ENCODE measurements at regions not wholly inside any gene's neighbourhood (a gene's known extent, or its start where the extent isn't known, plus 50 kb on each side); places are given as distances from the start of the nearest gene placed in this dataset.

DNA sequence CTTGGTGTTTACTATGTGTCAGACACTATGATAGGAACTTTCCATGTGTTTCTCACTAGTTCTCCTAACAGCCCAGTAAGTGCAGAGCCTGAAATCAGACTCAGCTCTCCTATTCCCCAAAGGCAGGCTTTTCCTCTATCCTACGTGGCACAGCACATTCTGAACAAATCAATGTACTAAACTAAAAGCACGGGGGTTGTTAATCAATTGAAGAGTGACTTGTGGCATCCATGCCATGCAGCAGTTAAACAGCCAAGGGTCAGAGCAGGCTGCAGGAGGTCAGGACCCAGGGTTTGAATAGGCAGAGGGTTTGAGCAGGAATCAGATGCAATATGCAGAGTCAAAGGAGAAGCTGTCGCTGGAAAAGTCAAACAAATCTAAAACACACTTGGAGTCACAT lies 289.7 kb upstream of the LDB2 start:
- no peak for DNase-seq
- no peaks in the 10 kb centered on the region for H3K36me3 ChIP-seq (ENCODE audit: control insufficient read depth, insufficient read depth, low read length)
- H3K27ac ChIP-seq (ENCODE audit: low read length): no peak overlapping the region
- no peaks in the 10 kb centered on the region for H3K27me3 ChIP-seq (ENCODE audit: control insufficient read depth, insufficient read depth, low read length)
- H3K4me3 ChIP-seq (ENCODE audit: low read length): no peak overlapping the region
- H3K9me3 ChIP-seq (ENCODE audit: control insufficient read depth, low read depth, low read length): no peaks in the 10 kb centered on the region
- no peaks in the 10 kb centered on the region for H3K4me1 ChIP-seq (ENCODE audit: control insufficient read depth, insufficient read depth, low read length)
- 0% methylated on average over 1 of the region's 3 CpGs for WGBS (ENCODE audit: insufficient coverage, low lambda C conversion rate)

DNA sequence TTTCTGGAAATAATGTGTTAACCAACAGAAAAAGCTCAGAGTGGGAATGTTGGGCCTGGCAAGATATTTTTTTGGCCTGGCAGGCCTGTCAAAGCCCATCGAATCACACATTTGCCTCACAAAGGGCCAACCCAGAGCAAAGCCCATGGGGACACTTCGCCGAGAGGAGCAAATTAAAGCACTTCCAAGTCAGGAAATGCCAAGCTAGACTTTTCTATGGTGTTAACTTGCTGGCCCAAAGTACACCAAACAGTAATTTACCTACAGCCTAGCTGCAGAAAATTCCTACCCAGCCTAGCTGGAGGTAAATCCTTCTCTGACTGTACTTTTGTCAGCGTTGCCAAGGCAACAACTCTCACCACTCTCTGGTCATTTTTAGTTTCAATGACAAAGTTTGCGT lies 288.6 kb upstream of the LDB2 start:
- Histone ChIP-seq H3K27ac (ENCODE audit: low read length) (no peak overlapping the region), H3K36me3 (ENCODE audit: control insufficient read depth, insufficient read depth, low read length) (no peaks in the 10 kb centered on the region), H3K9me3 (ENCODE audit: control insufficient read depth, low read depth, low read length) (no peaks in the 10 kb centered on the region), H3K4me1 (ENCODE audit: control insufficient read depth, insufficient read depth, low read length) (no peaks in the 10 kb centered on the region), H3K4me3 (ENCODE audit: low read length) (no peak overlapping the region), H3K27me3 (ENCODE audit: control insufficient read depth, insufficient read depth, low read length) (no peaks in the 10 kb centered on the region)
- no CpG with 5 or more reads among the region's 5 CpGs for WGBS (ENCODE audit: insufficient coverage, low lambda C conversion rate)
- no peak for DNase-seq

DNA sequence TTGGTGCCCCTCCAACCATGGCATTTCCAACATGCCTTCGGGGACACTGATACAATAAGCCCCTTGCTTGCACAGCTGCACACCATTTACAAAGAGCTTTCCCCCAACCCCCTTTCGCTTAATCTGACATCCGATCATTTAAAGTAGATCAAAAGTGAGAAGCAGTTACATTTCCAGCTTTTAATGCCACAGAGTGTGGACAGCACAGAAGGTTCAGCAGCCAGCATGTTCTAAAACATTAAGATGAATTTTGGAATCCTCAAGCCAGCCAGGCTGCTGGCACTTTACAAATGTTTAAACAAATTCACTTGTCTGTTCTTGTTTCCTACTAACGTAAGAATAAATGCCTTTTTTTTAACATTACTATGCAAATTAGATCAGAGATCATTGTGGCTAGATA lies 284.4 kb upstream of the LDB2 start:
- H3K4me3 ChIP-seq (ENCODE audit: low read length): no peak overlapping the region
- DNase-seq: no peak
- no peaks in the 10 kb centered on the region for H3K4me1 ChIP-seq (ENCODE audit: control insufficient read depth, insufficient read depth, low read length)
- H3K27ac ChIP-seq (ENCODE audit: low read length): no peak overlapping the region
- no peaks in the 10 kb centered on the region for H3K9me3 ChIP-seq (ENCODE audit: control insufficient read depth, low read depth, low read length)
- 61% methylated on average over 2 of the region's 4 CpGs for WGBS (ENCODE audit: insufficient coverage, low lambda C conversion rate)
- H3K36me3 ChIP-seq (ENCODE audit: control insufficient read depth, insufficient read depth, low read length): no peaks in the 10 kb centered on the region
- no peaks in the 10 kb centered on the region for H3K27me3 ChIP-seq (ENCODE audit: control insufficient read depth, insufficient read depth, low read length)

DNA sequence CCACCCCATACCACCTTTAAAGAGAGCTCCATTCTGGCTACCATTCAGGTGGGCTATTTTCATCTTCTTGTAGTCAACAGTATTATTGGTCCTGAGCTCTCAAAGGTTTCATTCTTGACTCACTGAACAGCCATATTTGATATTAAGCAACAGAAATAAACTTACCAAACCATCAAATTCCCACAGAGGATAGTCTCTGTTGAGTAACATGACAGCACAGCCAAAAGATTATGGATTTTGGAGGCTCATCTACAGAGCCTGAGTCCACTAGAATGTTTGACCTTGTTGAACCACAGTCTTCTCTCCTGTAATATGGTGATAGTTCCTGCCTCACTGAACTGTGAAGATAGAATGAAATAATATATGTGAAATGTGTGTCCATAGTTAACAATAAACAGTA lies 276.3 kb upstream of the LDB2 start:
- Histone ChIP-seq H3K27ac (ENCODE audit: low read length) (no peak overlapping the region), H3K27me3 (ENCODE audit: control insufficient read depth, insufficient read depth, low read length) (no peaks in the 10 kb centered on the region), H3K4me3 (ENCODE audit: low read length) (no peak overlapping the region), H3K4me1 (ENCODE audit: control insufficient read depth, insufficient read depth, low read length) (no peaks in the 10 kb centered on the region), H3K36me3 (ENCODE audit: control insufficient read depth, insufficient read depth, low read length) (no peaks in the 10 kb centered on the region), H3K9me3 (ENCODE audit: control insufficient read depth, low read depth, low read length) (no peaks in the 10 kb centered on the region)
- no peak for DNase-seq

GRCh38 chr4:17173300-17173699 lies 274.9 kb upstream of the LDB2 start:
- no peak for DNase-seq
- Histone ChIP-seq H3K4me3 (ENCODE audit: low read length) (no peak overlapping the region), H3K4me1 (ENCODE audit: control insufficient read depth, insufficient read depth, low read length) (no peaks in the 10 kb centered on the region), H3K27me3 (ENCODE audit: control insufficient read depth, insufficient read depth, low read length) (no peaks in the 10 kb centered on the region), H3K9me3 (ENCODE audit: control insufficient read depth, low read depth, low read length) (no peaks in the 10 kb centered on the region), H3K27ac (ENCODE audit: low read length) (no peak overlapping the region), H3K36me3 (ENCODE audit: control insufficient read depth, insufficient read depth, low read length) (no peaks in the 10 kb centered on the region)
- WGBS (ENCODE audit: insufficient coverage, low lambda C conversion rate): no CpG with 5 or more reads among the region's 5 CpGs

- Histone ChIP-seq H3K9me3 (ENCODE audit: control insufficient read depth, low read depth, low read length) (no peaks in the 10 kb centered on the region), H3K4me3 (ENCODE audit: low read length) (no peak overlapping the region), H3K4me1 (ENCODE audit: control insufficient read depth, insufficient read depth, low read length) (no peaks in the 10 kb centered on the region), H3K27ac (ENCODE audit: low read length) (no peak overlapping the region), H3K36me3 (ENCODE audit: control insufficient read depth, insufficient read depth, low read length) (no peaks in the 10 kb centered on the region), H3K27me3 (ENCODE audit: control insufficient read depth, insufficient read depth, low read length) (no peaks in the 10 kb centered on the region)
- DNase-seq: no peak
- whole genome bisulfite sequencing (ENCODE audit: insufficient coverage, low lambda C conversion rate): 90% methylated on average over 2 of the region's 2 CpGs
Observed at GRCh38 chr4:17170131-17170530, 271.7 kb upstream of the LDB2 start.

GRCh38 chr4:17169699-17170098 lies 271.3 kb upstream of the LDB2 start:
- Histone ChIP-seq H3K27me3 (ENCODE audit: control insufficient read depth, insufficient read depth, low read length) (no peaks in the 10 kb centered on the region), H3K4me1 (ENCODE audit: control insufficient read depth, insufficient read depth, low read length) (no peaks in the 10 kb centered on the region), H3K27ac (ENCODE audit: low read length) (no peak overlapping the region), H3K36me3 (ENCODE audit: control insufficient read depth, insufficient read depth, low read length) (no peaks in the 10 kb centered on the region), H3K4me3 (ENCODE audit: low read length) (no peak overlapping the region), H3K9me3 (ENCODE audit: control insufficient read depth, low read depth, low read length) (no peaks in the 10 kb centered on the region)
- no peak for DNase-seq
- WGBS (ENCODE audit: insufficient coverage, low lambda C conversion rate): 100% methylated on average over 1 of the region's 1 CpG

GRCh38 chr4:17168571-17168970 lies 270.1 kb upstream of the LDB2 start:
- no peaks in the 10 kb centered on the region for H3K9me3 ChIP-seq (ENCODE audit: control insufficient read depth, low read depth, low read length)
- H3K27ac ChIP-seq (ENCODE audit: low read length): no peak overlapping the region
- no peaks in the 10 kb centered on the region for H3K4me1 ChIP-seq (ENCODE audit: control insufficient read depth, insufficient read depth, low read length)
- no peak for DNase-seq
- no peaks in the 10 kb centered on the region for H3K27me3 ChIP-seq (ENCODE audit: control insufficient read depth, insufficient read depth, low read length)
- H3K4me3 ChIP-seq (ENCODE audit: low read length): no peak overlapping the region
- no peaks in the 10 kb centered on the region for H3K36me3 ChIP-seq (ENCODE audit: control insufficient read depth, insufficient read depth, low read length)
- WGBS (ENCODE audit: insufficient coverage, low lambda C conversion rate): no CpG with 5 or more reads among the region's 1 CpG

DNA sequence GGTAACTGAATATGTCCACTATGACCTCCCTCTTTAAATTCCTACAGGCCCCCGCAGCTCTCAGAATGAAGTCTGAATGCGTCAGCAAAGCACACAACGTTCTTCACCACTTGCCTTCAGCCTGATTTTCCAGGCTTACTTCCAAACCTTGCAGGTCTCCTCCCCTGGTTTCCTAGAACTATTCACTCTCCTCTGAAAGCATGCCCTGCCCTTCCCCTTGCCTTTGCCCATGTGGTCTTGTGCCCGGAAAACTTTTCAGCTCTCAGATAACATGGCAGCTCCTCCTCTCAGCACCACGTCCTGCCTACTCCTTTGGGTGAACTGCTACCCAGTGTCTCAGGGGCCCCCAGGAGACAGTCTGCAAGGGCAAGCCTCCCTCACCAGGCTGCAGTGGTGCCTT lies 268.5 kb upstream of the LDB2 start:
- WGBS (ENCODE audit: insufficient coverage, low lambda C conversion rate): no CpG with 5 or more reads among the region's 5 CpGs
- Histone ChIP-seq H3K27ac (ENCODE audit: low read length) (no peak overlapping the region), H3K9me3 (ENCODE audit: control insufficient read depth, low read depth, low read length) (no peaks in the 10 kb centered on the region), H3K4me1 (ENCODE audit: control insufficient read depth, insufficient read depth, low read length) (no peaks in the 10 kb centered on the region), H3K27me3 (ENCODE audit: control insufficient read depth, insufficient read depth, low read length) (no peaks in the 10 kb centered on the region), H3K4me3 (ENCODE audit: low read length) (no peak overlapping the region), H3K36me3 (ENCODE audit: control insufficient read depth, insufficient read depth, low read length) (no peaks in the 10 kb centered on the region)
- DNase-seq: no peak

- DNase-seq: no peak
- Histone ChIP-seq H3K27ac (ENCODE audit: low read length) (no peak overlapping the region), H3K4me1 (ENCODE audit: control insufficient read depth, insufficient read depth, low read length) (no peaks in the 10 kb centered on the region), H3K36me3 (ENCODE audit: control insufficient read depth, insufficient read depth, low read length) (no peaks in the 10 kb centered on the region), H3K27me3 (ENCODE audit: control insufficient read depth, insufficient read depth, low read length) (no peaks in the 10 kb centered on the region), H3K9me3 (ENCODE audit: control insufficient read depth, low read depth, low read length) (no peaks in the 10 kb centered on the region), H3K4me3 (ENCODE audit: low read length) (no peak overlapping the region)
- WGBS (ENCODE audit: insufficient coverage, low lambda C conversion rate): no CpG with 5 or more reads among the region's 1 CpG
Observed at GRCh38 chr4:17165286-17165685, 266.8 kb upstream of the LDB2 start.

- no peaks in the 10 kb centered on the region for H3K27me3 ChIP-seq (ENCODE audit: control insufficient read depth, insufficient read depth, low read length)
- no peak overlapping the region for H3K4me3 ChIP-seq (ENCODE audit: low read length)
- H3K36me3 ChIP-seq (ENCODE audit: control insufficient read depth, insufficient read depth, low read length): no peaks in the 10 kb centered on the region
- no peak for DNase-seq
- H3K27ac ChIP-seq (ENCODE audit: low read length): no peak overlapping the region
- no peaks in the 10 kb centered on the region for H3K4me1 ChIP-seq (ENCODE audit: control insufficient read depth, insufficient read depth, low read length)
- no peaks in the 10 kb centered on the region for H3K9me3 ChIP-seq (ENCODE audit: control insufficient read depth, low read depth, low read length)
- 86% methylated on average over 1 of the region's 2 CpGs for WGBS (ENCODE audit: insufficient coverage, low lambda C conversion rate)
Observed at GRCh38 chr4:17164666-17165065, 266.2 kb upstream of the LDB2 start.
